ENCODE measurements at regions not wholly inside any gene's neighbourhood (a gene's known extent, or its start where the extent isn't known, plus 50 kb on each side); places are given as distances from the start of the nearest gene placed in this dataset.
A peak's percentile ranks its signal among the peaks of the same experiment; 100 is the strongest.

DNA sequence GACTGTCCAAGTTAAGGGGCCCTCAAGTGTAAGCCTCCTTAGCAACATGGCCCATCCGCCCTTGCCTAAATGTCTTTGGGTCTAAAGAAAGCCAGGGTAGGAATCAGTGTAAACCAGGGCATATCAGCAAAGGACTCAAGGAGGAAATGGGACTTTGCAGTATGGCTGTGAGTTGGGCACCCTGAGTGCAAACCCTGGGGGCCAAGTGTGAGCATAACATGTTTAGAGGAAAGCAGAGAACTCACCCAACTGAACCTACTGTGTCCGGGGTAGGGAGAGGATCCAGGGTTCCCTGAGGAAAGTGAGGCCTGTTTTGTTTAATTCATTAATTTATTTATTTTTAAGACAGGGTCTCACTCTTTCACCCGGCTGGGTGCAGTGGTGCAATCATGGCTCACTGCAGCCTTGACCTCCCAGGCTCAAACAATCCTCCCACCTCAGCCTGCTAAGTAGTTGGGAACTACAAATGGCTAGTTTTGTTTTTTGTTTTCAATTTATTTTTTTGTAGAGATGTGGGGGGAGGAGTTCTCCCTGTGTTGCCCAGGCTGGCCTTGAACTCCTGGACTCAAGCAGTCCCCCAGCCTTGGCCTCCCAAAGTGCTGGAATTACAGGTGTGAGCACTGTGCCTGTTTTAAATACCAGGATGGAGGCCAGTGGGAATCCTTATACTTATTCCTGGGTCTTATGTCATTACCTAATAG lies 51.0 kb upstream of the ACTR3 start:
- TF ChIP-seq, protein P1, sequence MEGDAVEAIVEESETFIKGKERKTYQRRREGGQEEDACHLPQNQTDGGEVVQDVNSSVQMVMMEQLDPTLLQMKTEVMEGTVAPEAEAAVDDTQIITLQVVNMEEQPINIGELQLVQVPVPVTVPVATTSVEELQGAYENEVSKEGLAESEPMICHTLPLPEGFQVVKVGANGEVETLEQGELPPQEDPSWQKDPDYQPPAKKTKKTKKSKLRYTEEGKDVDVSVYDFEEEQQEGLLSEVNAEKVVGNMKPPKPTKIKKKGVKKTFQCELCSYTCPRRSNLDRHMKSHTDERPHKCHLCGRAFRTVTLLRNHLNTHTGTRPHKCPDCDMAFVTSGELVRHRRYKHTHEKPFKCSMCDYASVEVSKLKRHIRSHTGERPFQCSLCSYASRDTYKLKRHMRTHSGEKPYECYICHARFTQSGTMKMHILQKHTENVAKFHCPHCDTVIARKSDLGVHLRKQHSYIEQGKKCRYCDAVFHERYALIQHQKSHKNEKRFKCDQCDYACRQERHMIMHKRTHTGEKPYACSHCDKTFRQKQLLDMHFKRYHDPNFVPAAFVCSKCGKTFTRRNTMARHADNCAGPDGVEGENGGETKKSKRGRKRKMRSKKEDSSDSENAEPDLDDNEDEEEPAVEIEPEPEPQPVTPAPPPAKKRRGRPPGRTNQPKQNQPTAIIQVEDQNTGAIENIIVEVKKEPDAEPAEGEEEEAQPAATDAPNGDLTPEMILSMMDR (conservative IDR thresholded peaks at IDR 0.05; ENCODE audit: control insufficient read depth, insufficient read depth, low read depth, low read length) = no peak

GRCh38 chr2:113838277-113838676 lies 51.6 kb upstream of the ACTR3 start:
- no peak overlapping the region for H3K4me3 ChIP-seq (ENCODE audit: control insufficient read depth, low read depth, low read length)
- TF ChIP-seq, protein P1 (conservative IDR thresholded peaks at IDR 0.05; ENCODE audit: control insufficient read depth, insufficient read depth, low read depth, low read length) = no peak
- no peak for DNase-seq (ENCODE audit: low read depth)

More for the DNA sequence above, 51.0 kb upstream of the ACTR3 start:
- H3K4me3 ChIP-seq (ENCODE audit: control insufficient read depth, low read depth, low read length) = no peak overlapping the region
- DNase-seq (ENCODE audit: low read depth) = no peak

GRCh38 chr2:113834051-113834730 lies 55.7 kb upstream of the ACTR3 start:
- no peak for DNase-seq (ENCODE audit: low read depth)
- TF ChIP-seq, protein P1 (conservative IDR thresholded peaks at IDR 0.05; ENCODE audit: control insufficient read depth, insufficient read depth, low read depth, low read length) = no peak
- H3K4me3 ChIP-seq (ENCODE audit: control insufficient read depth, low read depth, low read length) = no peak overlapping the region

DNA sequence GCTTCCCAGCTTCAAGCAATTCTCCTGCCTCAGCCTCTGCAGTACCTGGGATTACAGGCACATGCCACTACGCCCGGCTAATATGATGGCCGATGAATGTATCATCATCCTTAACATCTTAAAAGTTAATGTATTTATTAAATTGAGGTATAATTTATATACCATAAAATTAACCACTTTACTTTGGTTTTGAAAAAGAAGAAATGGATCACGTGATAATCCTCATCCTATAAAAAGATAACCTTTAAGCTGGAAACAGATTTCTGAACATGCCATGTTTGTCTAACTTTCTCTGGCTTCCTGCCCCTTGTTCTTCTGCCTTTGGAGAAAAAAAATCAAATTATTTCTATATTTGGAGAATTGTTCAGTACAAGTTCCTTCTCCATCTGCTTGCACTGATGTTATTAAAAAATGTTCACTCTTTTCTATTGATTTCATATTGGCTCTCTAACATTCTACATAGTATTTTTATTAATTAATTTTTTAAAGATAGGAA lies 57.0 kb upstream of the ACTR3 start:
- no peak overlapping the region for H3K4me3 ChIP-seq (ENCODE audit: control insufficient read depth, low read depth, low read length)
- no peak for DNase-seq (ENCODE audit: low read depth)
- TF ChIP-seq, protein P1 (conservative IDR thresholded peaks at IDR 0.05; ENCODE audit: control insufficient read depth, insufficient read depth, low read depth, low read length) = no peak

DNA sequence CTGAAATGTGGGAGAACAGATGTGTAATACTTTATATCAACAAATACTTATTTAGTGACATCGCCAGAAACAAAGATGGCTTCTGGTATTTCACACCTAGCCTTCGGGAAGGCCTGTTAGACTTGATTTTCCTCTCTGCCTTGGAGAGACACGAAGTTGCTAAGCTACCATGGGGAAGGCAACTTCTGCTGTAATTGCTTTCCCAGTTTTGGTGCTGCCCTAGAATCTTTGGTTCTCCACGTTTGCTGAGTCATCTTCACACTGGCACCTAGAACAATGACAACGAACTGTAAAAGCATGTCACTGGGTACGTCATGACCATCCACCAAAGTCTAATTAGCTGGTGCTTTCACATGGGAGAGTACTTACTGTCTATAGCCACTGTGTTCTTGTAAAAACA lies 58.7 kb upstream of the ACTR3 start:
- DNase-seq (ENCODE audit: low read depth) = peak; percentile 60
- TF ChIP-seq, protein P1 (conservative IDR thresholded peaks at IDR 0.05; ENCODE audit: control insufficient read depth, insufficient read depth, low read depth, low read length) = no peak
- H3K4me3 ChIP-seq (ENCODE audit: control insufficient read depth, low read depth, low read length) = no peak overlapping the region

DNA sequence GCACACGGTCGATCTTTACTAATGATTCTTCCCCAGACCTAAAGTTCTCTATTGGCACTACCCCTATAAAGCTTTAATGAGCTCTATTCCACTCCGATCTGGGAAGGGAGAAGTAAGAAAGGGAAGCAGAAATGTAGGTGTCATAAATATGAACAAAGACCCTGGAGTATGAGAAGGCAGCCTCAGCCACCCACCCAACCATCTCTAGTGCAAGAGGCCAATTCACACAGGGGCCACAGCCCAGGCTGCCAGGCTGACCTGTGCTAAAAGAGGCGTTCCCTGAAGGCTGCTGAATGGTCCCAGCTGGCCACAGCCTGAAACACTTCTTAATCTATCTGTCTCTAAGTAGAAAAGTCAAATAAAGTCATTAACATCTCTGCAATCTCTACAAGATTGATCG lies 60.1 kb upstream of the ACTR3 start:
- TF ChIP-seq, protein P1 (conservative IDR thresholded peaks at IDR 0.05; ENCODE audit: control insufficient read depth, insufficient read depth, low read depth, low read length) = no peak
- no peak for DNase-seq (ENCODE audit: low read depth)
- no peak overlapping the region for H3K4me3 ChIP-seq (ENCODE audit: control insufficient read depth, low read depth, low read length)
